Brain microvascular endothelial cell (primary cell): ENCODE measurements at regions not wholly inside any gene's neighbourhood (a gene's known extent, or its start where the extent isn't known, plus 50 kb on each side); places are given as distances from the start of the nearest gene placed in this dataset.

Source experiments
- DNase-seq: peaks from one replicate; pipeline ENCODE4 v3.0.0-alpha.2; 2020
- H3K27ac ChIP-seq: fragments of 250-450 bp; sonication (Bioruptor Pico); 2 replicates; pipeline ENCODE4 v1.5.1; 2020; ENCODE audit warnings: mild to moderate bottlenecking, moderate library complexity
- H3K27me3 ChIP-seq: fragments of 250-450 bp; sonication (Bioruptor Pico); replicated peaks from 2 replicates; pipeline ENCODE4 v1.5.1; 2020; ENCODE audit warnings: mild to moderate bottlenecking
- H3K36me3 ChIP-seq: fragments of 250-450 bp; sonication (Bioruptor Pico); replicated peaks from 2 replicates; pipeline ENCODE4 v1.5.1; 2020; ENCODE audit warnings: mild to moderate bottlenecking
- H3K4me3 ChIP-seq: 2 replicates; pipeline ENCODE4 v1.5.1; 2011; ENCODE audit warnings: low read depth, mild to moderate bottlenecking, control low read depth, low read length, moderate library complexity
- CTCF ChIP-seq: IDR thresholded peaks from 2 replicates; pipeline ENCODE4 v1.5.1; 2011; ENCODE audit warnings: low read depth, mild to moderate bottlenecking, moderate library complexity, low read length, control low read depth, inconsistent platforms; ENCODE audit errors: missing control alignments
- in situ Hi-C: cut with HindIII; loops from 2 replicates; pipeline ENCODE4 v1.10.0; 2017; ENCODE audit warnings: low sequenced_read_pairs, low pct_ligation_motif_present

GRCh38 chr1:67965995-67966665 lies 84.3 kb downstream of the DIRAS3 start:
- no peak for TF ChIP-seq CTCF
- Histone ChIP-seq H3K27ac (no peak overlapping the region), H3K27me3 (no peaks in the 10 kb centered on the region), H3K4me3 (no peak overlapping the region), H3K36me3 (no peaks in the 10 kb centered on the region)
- DNase-seq = no peak
- in situ Hi-C loops = no loop called here

GRCh38 chr1:67963263-67963662 lies 87.2 kb downstream of the DIRAS3 start:
- H3K4me3 ChIP-seq = no peak overlapping the region
- in situ Hi-C loops = no loop called here
- no peak for TF ChIP-seq CTCF
- no peak overlapping the region for H3K27ac ChIP-seq
- no peak for DNase-seq
- no peaks in the 10 kb centered on the region for H3K27me3 ChIP-seq
- no peaks in the 10 kb centered on the region for H3K36me3 ChIP-seq

GRCh38 chr1:67960766-67961165 lies 89.7 kb downstream of the DIRAS3 start:
- DNase-seq = no peak
- in situ Hi-C loops = no loop called here
- no peak for TF ChIP-seq CTCF
- no peaks in the 10 kb centered on the region for H3K27me3 ChIP-seq
- no peak overlapping the region for H3K4me3 ChIP-seq
- H3K36me3 ChIP-seq = no peaks in the 10 kb centered on the region
- no peak overlapping the region for H3K27ac ChIP-seq

GRCh38 chr1:67958472-67958871 lies 92.0 kb downstream of the DIRAS3 start:
- no peak overlapping the region for H3K4me3 ChIP-seq
- DNase-seq = no peak
- H3K27ac ChIP-seq = no peak overlapping the region
- no peak for TF ChIP-seq CTCF
- in situ Hi-C loops = no loop called here
- H3K36me3 ChIP-seq = no peaks in the 10 kb centered on the region
- no peaks in the 10 kb centered on the region for H3K27me3 ChIP-seq

- Histone ChIP-seq H3K27me3 (no peaks in the 10 kb centered on the region), H3K4me3 (no peak overlapping the region), H3K36me3 (no peaks in the 10 kb centered on the region), H3K27ac (no peak overlapping the region)
- no peak for TF ChIP-seq CTCF
- DNase-seq = no peak
- in situ Hi-C loops = no loop called here
Observed at GRCh38 chr1:67957066-67957465, 93.4 kb downstream of the DIRAS3 start.

GRCh38 chr1:67956116-67956515 lies 94.3 kb downstream of the DIRAS3 start:
- in situ Hi-C loops = no loop called here
- no peak overlapping the region for H3K4me3 ChIP-seq
- no peak for DNase-seq
- TF ChIP-seq CTCF = no peak
- H3K27ac ChIP-seq = no peak overlapping the region
- no peaks in the 10 kb centered on the region for H3K27me3 ChIP-seq
- H3K36me3 ChIP-seq = no peaks in the 10 kb centered on the region
